HG03432 (cell line): ENCODE measurements at regions not wholly inside any gene's neighbourhood (a gene's known extent, or its start where the extent isn't known, plus 50 kb on each side); places are given as distances from the start of the nearest gene placed in this dataset.

ENCODE experiments used
- ATAC-seq: cut with Tn5 transposase; IDR thresholded peaks from one replicate; pipeline ENCODE4 v1.9.1; 2021; ENCODE audit warnings: mild to moderate bottlenecking, moderate library complexity; ENCODE audit not compliant: unreplicated experiment

GRCh38 chr2:11920993-11921583 is 174.7 kb downstream of the LPIN1 start:
- ATAC-seq: no peak

GRCh38 chr2:11922294-11922693 is 175.9 kb downstream of the LPIN1 start:
- no peak for ATAC-seq

GRCh38 chr2:11923935-11924334 is 177.5 kb downstream of the LPIN1 start:
- no peak for ATAC-seq

GRCh38 chr2:11925295-11926066 is 179.0 kb downstream of the LPIN1 start:
- no peak for ATAC-seq

- ATAC-seq: peak; percentile 62
These were observed 183.9 kb downstream of the LPIN1 start for GRCh38 chr2:11930211-11930761.

- no peak for ATAC-seq
These were observed 185.6 kb downstream of the LPIN1 start for GRCh38 chr2:11932048-11932512.

- ATAC-seq: no peak
These were observed 186.5 kb downstream of the LPIN1 start for GRCh38 chr2:11932962-11933361.

GRCh38 chr2:11933854-11934253 is 187.4 kb downstream of the LPIN1 start:
- ATAC-seq: peak; percentile 72

GRCh38 chr2:11936761-11937160 is 190.3 kb downstream of the LPIN1 start:
- no peak for ATAC-seq

GRCh38 chr2:11938196-11938595 is 191.8 kb downstream of the LPIN1 start:
- no peak for ATAC-seq

GRCh38 chr2:11939523-11939922 is 193.1 kb downstream of the LPIN1 start:
- ATAC-seq: no peak

- ATAC-seq: no peak
These were observed 193.8 kb downstream of the LPIN1 start for GRCh38 chr2:11940121-11940743.

- no peak for ATAC-seq
These were observed 194.4 kb downstream of the LPIN1 start for GRCh38 chr2:11940799-11941198.

- no peak for ATAC-seq
These were observed 195.1 kb downstream of the LPIN1 start for GRCh38 chr2:11941201-11942177.

GRCh38 chr2:11942178-11942569 is 195.7 kb downstream of the LPIN1 start:
- ATAC-seq: no peak

- no peak for ATAC-seq
These were observed 197.9 kb downstream of the LPIN1 start for GRCh38 chr2:11944311-11944710.

GRCh38 chr2:11945139-11946126 is 199.0 kb downstream of the LPIN1 start:
- ATAC-seq: peak; percentile 93

- ATAC-seq: no peak
These were observed 201.5 kb downstream of the LPIN1 start for GRCh38 chr2:11947956-11948355.

- no peak for ATAC-seq
These were observed 203.5 kb downstream of the LPIN1 start for GRCh38 chr2:11949732-11950523.
